ENCODE measurements at regions not wholly inside any gene's neighbourhood (a gene's known extent, or its start where the extent isn't known, plus 50 kb on each side); places are given as distances from the start of the nearest gene placed in this dataset.

DNA sequence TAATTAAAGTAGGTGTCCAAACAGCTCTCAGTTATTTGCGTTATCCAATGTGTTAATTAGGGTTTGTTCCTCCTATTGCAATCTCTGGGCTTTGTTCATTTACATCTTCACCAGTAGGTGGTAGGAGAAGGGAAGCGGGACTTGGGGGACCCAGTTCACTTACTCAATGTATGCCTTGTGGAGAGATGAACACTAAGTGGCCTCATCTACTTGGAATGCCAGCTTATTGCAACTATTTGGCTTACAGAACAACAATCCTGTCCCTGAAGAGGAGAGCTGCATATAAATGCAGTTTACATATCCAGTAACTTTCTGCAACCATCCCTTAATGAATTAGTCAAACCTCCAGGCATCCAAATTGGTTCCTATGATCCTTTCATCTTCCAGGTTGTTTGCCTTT lies 417.1 kb upstream of the CCDC196 start:
- Histone ChIP-seq H3K4me1 (peaks cover 0 to 3% (median 0%) of the 10 kb centered on the region in 6 donors), H3K27ac (no peak overlapping the region), H3K27me3 (replicated peaks in 1 of 7) (no peaks in the 10 kb centered on the region), H3K36me3 (no peaks in the 10 kb centered on the region), H3K4me3 (no peak overlapping the region), H3K9me3 (no peaks in the 10 kb centered on the region)
- intact Hi-C loops (cut with DNase I; ENCODE audit: low total_unique reads): loop anchor here (10.0 kb wide), 1 partner anchor 904 kb away; no protein-coding TSS in a partner anchor
- no peak for DNase-seq
- 83 to 98% (median 96%) methylated on average over 2 of the region's 2 CpGs for WGBS, 5 donors
- no peak for TF ChIP-seq POLR2A (IDR thresholded peaks at IDR 0.05)
- TF ChIP-seq POLR2AphosphoS5 (IDR thresholded peaks at IDR 0.05): no peak
- TF ChIP-seq CTCF (IDR thresholded peaks at IDR 0.05 in 8 of 11, conservative IDR thresholded peaks at IDR 0.05 in 3 of 11): no peak

DNA sequence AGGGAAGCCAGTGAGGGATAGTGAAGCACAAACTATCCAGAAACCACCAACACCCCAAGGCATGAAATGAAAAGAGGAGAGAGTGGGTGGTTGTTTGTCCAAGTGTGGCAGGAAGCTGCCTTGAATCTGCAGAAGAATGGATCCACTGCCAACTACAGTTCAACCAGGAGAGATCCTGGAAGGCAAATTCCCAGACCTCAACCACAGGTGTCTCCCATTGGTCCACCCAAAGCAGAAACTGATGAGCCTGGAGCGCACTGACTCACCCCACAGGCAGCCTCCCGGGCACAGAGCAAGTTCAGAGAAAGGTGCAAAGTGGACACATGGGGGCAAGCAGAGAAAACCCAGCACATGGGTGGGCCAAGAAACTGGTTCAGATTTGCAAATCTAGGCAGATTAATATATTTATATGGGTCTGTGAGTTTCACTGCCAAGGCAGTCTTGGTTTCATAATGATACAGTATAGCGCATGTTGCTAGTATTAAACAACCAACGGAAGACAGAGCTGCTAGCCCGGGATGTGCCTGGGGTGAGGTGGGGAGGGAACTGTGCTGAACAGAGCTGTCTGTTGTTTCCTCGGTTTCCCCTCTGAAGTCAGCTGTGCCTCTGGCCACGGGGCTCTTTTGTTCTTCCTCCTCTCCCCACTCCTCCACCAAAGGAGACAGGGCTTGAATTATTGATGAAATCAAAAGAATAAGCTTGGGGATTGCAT lies 416.2 kb upstream of the CCDC196 start:
- Histone ChIP-seq H3K4me3 (no peak overlapping the region), H3K4me1 (peaks cover 0 to 3% (median 0%) of the 10 kb centered on the region in 6 donors), H3K27me3 (replicated peaks in 1 of 7) (no peaks in the 10 kb centered on the region), H3K9me3 (no peaks in the 10 kb centered on the region), H3K36me3 (no peaks in the 10 kb centered on the region), H3K27ac (no peak overlapping the region)
- WGBS, 5 donors: 80 to 87% (median 81%) methylated on average over 7 of the region's 7 CpGs
- intact Hi-C loops (cut with DNase I; ENCODE audit: low total_unique reads): loop anchor here (10.0 kb wide), 2 partner anchors 105 to 905 kb away; no protein-coding TSS in a partner anchor
- no peak for DNase-seq
- TF ChIP-seq CTCF (IDR thresholded peaks at IDR 0.05 in 8 of 11, conservative IDR thresholded peaks at IDR 0.05 in 3 of 11) (no peak), POLR2A (IDR thresholded peaks at IDR 0.05) (no peak), POLR2AphosphoS5 (IDR thresholded peaks at IDR 0.05) (no peak)

- TF ChIP-seq CTCF (IDR thresholded peaks at IDR 0.05 in 8 of 11, conservative IDR thresholded peaks at IDR 0.05 in 3 of 11) (peak; percentile 45 to 88 (median 81)), POLR2AphosphoS5 (IDR thresholded peaks at IDR 0.05) (no peak)
- WGBS, 5 donors: 55 to 64% (median 60%) methylated on average over 12 of the region's 12 CpGs
- H3K4me1 ChIP-seq: peaks cover 0 to 3% (median 0%) of the 10 kb centered on the region in 6 donors
- intact Hi-C loops (cut with DNase I; ENCODE audit: low total_unique reads): loop anchor here (10.0 kb wide), 1 partner anchor 106 kb away; no protein-coding TSS in a partner anchor
- no peaks in the 10 kb centered on the region for H3K27me3 ChIP-seq (replicated peaks in 1 of 7)
- DNase-seq: no peak
- H3K36me3 ChIP-seq: no peaks in the 10 kb centered on the region
- H3K4me3 ChIP-seq: no peak overlapping the region
- no peak overlapping the region for H3K27ac ChIP-seq
- H3K9me3 ChIP-seq: no peaks in the 10 kb centered on the region
Measured at GRCh38 chr14:66070542-66071319, 415.4 kb upstream of the CCDC196 start.
